ENCODE measurements at regions not wholly inside any gene's neighbourhood (a gene's known extent, or its start where the extent isn't known, plus 50 kb on each side); places are given as distances from the start of the nearest gene placed in this dataset.

DNA sequence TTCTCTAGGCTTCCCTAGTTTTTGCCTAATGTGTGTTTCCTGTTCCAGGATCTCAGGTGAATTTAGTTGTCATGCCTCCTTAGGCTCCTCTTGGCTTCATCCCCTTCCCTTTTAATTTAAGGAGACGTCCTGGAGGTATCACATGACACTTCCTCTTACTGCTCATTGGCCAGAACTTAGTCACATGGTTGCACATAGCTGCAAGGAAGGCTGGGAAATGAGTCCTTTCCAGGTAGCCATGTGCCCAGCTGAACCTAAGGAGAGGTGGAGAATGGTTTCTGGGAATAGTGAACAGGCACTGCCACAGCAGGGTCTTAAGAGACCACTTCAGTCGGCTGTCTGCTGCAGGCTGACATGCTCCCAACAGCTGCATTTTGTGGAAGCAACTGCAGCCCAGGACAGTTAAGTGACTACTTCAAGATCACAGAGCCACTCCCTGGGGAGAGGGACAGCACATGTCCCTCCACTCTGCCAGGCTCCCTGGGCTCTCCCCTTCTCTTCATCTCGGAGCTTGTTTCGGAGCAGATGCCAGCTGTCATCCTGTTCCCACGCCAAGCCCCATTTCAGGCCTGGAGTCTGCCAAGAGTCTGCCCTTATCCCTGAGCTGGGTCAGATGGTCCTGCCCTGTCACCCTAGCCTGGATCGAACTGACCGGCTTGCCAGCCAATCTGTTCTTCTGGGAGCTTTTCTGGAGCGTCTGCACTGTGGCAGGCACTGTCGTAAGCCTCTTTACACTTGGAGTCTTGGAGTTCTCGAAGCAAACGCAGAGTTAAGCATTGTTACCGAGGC, 81.4 kb upstream of the FOXF1 start:
- H3K27ac Mint-ChIP-seq (ENCODE audit: unreplicated experiment), result no peak overlapping the region
- peaks cover 3% of the 10 kb centered on the region for H3K9me3 Mint-ChIP-seq (ENCODE audit: unreplicated experiment)
- H3K27me3 Mint-ChIP-seq (ENCODE audit: unreplicated experiment), result peaks cover 5% of the 10 kb centered on the region
- DNase-seq, result no peak
- H3K4me3 Mint-ChIP-seq (ENCODE audit: unreplicated experiment), result no peak overlapping the region
- H3K36me3 Mint-ChIP-seq (ENCODE audit: unreplicated experiment), result peaks cover 8% of the 10 kb centered on the region
- no peaks in the 10 kb centered on the region for H3K4me1 Mint-ChIP-seq (ENCODE audit: low read depth, unreplicated experiment)
- TF ChIP-seq, protein P1, sequence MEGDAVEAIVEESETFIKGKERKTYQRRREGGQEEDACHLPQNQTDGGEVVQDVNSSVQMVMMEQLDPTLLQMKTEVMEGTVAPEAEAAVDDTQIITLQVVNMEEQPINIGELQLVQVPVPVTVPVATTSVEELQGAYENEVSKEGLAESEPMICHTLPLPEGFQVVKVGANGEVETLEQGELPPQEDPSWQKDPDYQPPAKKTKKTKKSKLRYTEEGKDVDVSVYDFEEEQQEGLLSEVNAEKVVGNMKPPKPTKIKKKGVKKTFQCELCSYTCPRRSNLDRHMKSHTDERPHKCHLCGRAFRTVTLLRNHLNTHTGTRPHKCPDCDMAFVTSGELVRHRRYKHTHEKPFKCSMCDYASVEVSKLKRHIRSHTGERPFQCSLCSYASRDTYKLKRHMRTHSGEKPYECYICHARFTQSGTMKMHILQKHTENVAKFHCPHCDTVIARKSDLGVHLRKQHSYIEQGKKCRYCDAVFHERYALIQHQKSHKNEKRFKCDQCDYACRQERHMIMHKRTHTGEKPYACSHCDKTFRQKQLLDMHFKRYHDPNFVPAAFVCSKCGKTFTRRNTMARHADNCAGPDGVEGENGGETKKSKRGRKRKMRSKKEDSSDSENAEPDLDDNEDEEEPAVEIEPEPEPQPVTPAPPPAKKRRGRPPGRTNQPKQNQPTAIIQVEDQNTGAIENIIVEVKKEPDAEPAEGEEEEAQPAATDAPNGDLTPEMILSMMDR (IDR thresholded peaks at IDR 0.05; ENCODE audit: partially characterized antibody, unreplicated experiment), result no peak

DNA sequence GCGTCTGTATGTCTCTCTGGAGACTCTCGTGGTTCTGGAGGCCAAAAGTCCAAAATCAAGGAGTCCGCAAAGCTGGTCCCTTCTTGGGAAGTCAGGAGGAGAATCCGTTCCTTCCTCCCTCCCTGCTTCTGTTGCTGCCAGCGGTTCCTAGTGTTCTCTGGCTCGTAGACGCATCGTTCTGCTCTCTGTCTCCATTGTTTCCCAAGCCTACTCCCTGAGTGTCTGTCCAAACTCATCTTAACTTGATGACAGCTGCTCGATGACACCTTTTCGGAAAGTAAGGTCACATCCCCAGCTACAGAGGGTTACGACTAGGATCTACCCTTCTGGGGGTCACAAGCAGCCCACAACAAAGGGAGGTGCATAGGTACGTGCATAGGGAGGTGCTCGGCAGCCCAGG, 80.7 kb upstream of the FOXF1 start:
- H3K27ac Mint-ChIP-seq (ENCODE audit: unreplicated experiment), result no peak overlapping the region
- no peak for DNase-seq
- H3K4me3 Mint-ChIP-seq (ENCODE audit: unreplicated experiment), result no peak overlapping the region
- peaks cover 11% of the 10 kb centered on the region for H3K36me3 Mint-ChIP-seq (ENCODE audit: unreplicated experiment)
- H3K9me3 Mint-ChIP-seq (ENCODE audit: unreplicated experiment), result peaks cover 3% of the 10 kb centered on the region
- peaks cover 5% of the 10 kb centered on the region for H3K27me3 Mint-ChIP-seq (ENCODE audit: unreplicated experiment)
- TF ChIP-seq, protein P1 (IDR thresholded peaks at IDR 0.05; ENCODE audit: partially characterized antibody, unreplicated experiment), result no peak
- H3K4me1 Mint-ChIP-seq (ENCODE audit: low read depth, unreplicated experiment), result no peaks in the 10 kb centered on the region

DNA sequence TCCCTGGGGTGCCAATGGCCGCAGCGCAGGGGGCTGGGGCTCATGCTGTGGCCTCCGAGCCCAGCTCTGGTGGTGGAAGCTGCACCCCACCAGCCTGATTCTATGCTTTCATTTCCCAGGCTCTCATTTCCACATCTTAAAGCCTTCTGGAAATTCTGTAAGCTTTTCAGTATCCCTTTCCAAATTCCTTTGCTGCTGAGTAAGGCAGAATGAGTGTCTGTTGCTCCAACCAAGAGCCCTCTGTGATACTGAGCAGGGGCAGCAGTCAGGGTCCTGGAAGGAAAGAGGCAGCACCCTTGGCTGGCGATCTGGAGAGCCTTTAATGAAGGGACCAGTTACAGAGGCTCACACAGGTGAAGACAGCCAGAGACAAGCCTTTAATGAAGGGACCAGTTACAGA, 79.5 kb upstream of the FOXF1 start:
- H3K9me3 Mint-ChIP-seq (ENCODE audit: unreplicated experiment), result peaks cover 1% of the 10 kb centered on the region
- no peak overlapping the region for H3K27ac Mint-ChIP-seq (ENCODE audit: unreplicated experiment)
- peaks cover 5% of the 10 kb centered on the region for H3K27me3 Mint-ChIP-seq (ENCODE audit: unreplicated experiment)
- TF ChIP-seq, protein P1 (IDR thresholded peaks at IDR 0.05; ENCODE audit: partially characterized antibody, unreplicated experiment), result no peak
- peaks cover 11% of the 10 kb centered on the region for H3K36me3 Mint-ChIP-seq (ENCODE audit: unreplicated experiment)
- DNase-seq, result no peak
- H3K4me3 Mint-ChIP-seq (ENCODE audit: unreplicated experiment), result no peak overlapping the region
- no peaks in the 10 kb centered on the region for H3K4me1 Mint-ChIP-seq (ENCODE audit: low read depth, unreplicated experiment)

- TF ChIP-seq, protein P1 (IDR thresholded peaks at IDR 0.05; ENCODE audit: partially characterized antibody, unreplicated experiment), result no peak
- peaks cover 11% of the 10 kb centered on the region for H3K36me3 Mint-ChIP-seq (ENCODE audit: unreplicated experiment)
- peaks cover 1% of the 10 kb centered on the region for H3K9me3 Mint-ChIP-seq (ENCODE audit: unreplicated experiment)
- H3K4me1 Mint-ChIP-seq (ENCODE audit: low read depth, unreplicated experiment), result no peaks in the 10 kb centered on the region
- no peak overlapping the region for H3K27ac Mint-ChIP-seq (ENCODE audit: unreplicated experiment)
- DNase-seq, result no peak
- H3K4me3 Mint-ChIP-seq (ENCODE audit: unreplicated experiment), result no peak overlapping the region
- peaks cover 5% of the 10 kb centered on the region for H3K27me3 Mint-ChIP-seq (ENCODE audit: unreplicated experiment)
Observed at GRCh38 chr16:86431540-86431939, 78.8 kb upstream of the FOXF1 start.

DNA sequence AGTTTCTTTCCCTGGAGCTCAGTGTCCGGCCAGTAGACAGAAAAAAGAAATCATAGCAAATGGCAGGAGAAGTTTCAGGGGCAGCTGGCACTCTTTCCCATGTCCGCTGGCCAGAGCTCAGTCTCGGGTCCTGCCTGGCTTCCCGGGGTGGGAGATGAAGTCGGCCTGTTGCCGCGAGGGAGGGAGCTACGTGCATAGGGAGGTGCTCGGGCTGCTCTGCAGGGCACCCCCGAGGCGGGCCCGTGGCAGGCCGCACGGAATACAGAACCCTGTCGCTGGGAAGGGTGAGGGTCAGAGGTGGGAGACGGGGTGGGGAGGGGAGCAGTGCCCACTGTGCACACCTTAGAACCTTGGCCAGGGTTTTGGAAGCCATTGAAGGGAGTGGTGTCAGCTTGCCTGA, 78.3 kb upstream of the FOXF1 start:
- H3K4me3 Mint-ChIP-seq (ENCODE audit: unreplicated experiment), result no peak overlapping the region
- TF ChIP-seq, protein P1 (IDR thresholded peaks at IDR 0.05; ENCODE audit: partially characterized antibody, unreplicated experiment), result no peak
- no peaks in the 10 kb centered on the region for H3K4me1 Mint-ChIP-seq (ENCODE audit: low read depth, unreplicated experiment)
- no peak for DNase-seq
- peaks cover 11% of the 10 kb centered on the region for H3K36me3 Mint-ChIP-seq (ENCODE audit: unreplicated experiment)
- H3K9me3 Mint-ChIP-seq (ENCODE audit: unreplicated experiment), result peaks cover 1% of the 10 kb centered on the region
- H3K27me3 Mint-ChIP-seq (ENCODE audit: unreplicated experiment), result peaks cover 5% of the 10 kb centered on the region
- no peak overlapping the region for H3K27ac Mint-ChIP-seq (ENCODE audit: unreplicated experiment)

All from glutamatergic neuron (in vitro differentiated cells).